ENCODE measurements at regions not wholly inside any gene's neighbourhood (a gene's known extent, or its start where the extent isn't known, plus 50 kb on each side); places are given as distances from the start of the nearest gene placed in this dataset.

DNA sequence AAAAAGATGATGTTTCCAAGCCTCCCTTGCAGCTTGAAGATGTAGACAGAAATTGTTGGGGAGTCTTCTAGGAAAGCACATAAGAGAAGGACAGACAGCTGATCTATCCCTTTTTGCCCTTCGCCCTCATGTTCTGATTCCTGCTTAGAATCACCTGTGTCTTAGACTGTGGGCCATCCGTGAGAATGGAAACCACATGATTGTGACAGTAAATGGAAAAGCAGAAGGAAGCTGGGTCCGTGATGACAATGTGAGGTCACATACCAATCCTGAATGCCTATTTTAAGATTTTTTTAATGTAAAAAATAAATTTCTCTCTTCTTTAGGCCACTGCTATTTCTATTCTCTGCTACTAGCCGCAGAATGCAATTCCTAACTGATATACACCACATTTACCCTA is 67.7 kb upstream of the C1orf87 start:
- DNase-seq: no peak
- Histone ChIP-seq H3K4me1 (no peaks in the 10 kb centered on the region), H3K4me3 (replicated peaks in 1 of 3) (no peak overlapping the region), H3K9me3 (no peaks in the 10 kb centered on the region), H3K27ac (no peak overlapping the region), H3K27me3 (no peaks in the 10 kb centered on the region), H3K36me3 (no peaks in the 10 kb centered on the region)
- WGBS, 2 donors: 87 to 90% methylated on average over 4 of the region's 4 CpGs
- intact Hi-C loops (cut with DNase I): no loop called here
- TF ChIP-seq CTCF (IDR thresholded peaks at IDR 0.05) (no peak), POLR2A (IDR thresholded peaks at IDR 0.05) (no peak)

DNA sequence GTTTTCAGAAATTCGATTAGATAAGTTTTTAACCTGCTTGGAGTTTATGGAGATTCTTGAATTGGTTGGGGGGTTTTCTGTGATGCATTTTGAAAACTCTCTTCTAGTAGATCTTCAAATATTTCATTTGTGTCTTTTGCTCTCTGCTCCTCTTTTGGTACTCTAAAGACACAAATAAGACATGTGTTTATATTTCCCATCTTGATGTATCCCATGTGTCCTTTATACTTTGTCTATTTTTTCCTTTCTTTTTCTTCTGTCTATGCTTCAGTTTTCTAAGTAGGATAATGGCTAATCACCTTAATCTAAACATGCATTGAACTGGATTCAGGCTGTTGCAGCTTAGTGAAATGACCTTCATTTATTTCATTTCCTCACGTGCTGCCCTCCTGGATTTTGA is 63.8 kb upstream of the C1orf87 start:
- Histone ChIP-seq H3K9me3 (no peaks in the 10 kb centered on the region), H3K27ac (no peak overlapping the region), H3K27me3 (no peaks in the 10 kb centered on the region), H3K4me3 (replicated peaks in 1 of 3) (no peak overlapping the region), H3K36me3 (no peaks in the 10 kb centered on the region), H3K4me1 (no peaks in the 10 kb centered on the region)
- intact Hi-C loops (cut with DNase I): no loop called here
- 42 to 68% methylated on average over 2 of the region's 2 CpGs for WGBS, 2 donors
- TF ChIP-seq POLR2A (IDR thresholded peaks at IDR 0.05) (no peak), CTCF (IDR thresholded peaks at IDR 0.05) (no peak)
- DNase-seq: no peak

- H3K4me3 ChIP-seq (replicated peaks in 1 of 3): no peak overlapping the region
- H3K27me3 ChIP-seq: no peaks in the 10 kb centered on the region
- intact Hi-C loops (cut with DNase I): no loop called here
- H3K9me3 ChIP-seq: no peaks in the 10 kb centered on the region
- no peak for DNase-seq
- no peaks in the 10 kb centered on the region for H3K36me3 ChIP-seq
- H3K4me1 ChIP-seq: no peaks in the 10 kb centered on the region
- TF ChIP-seq POLR2A (IDR thresholded peaks at IDR 0.05) (no peak), CTCF (IDR thresholded peaks at IDR 0.05) (no peak)
- no peak overlapping the region for H3K27ac ChIP-seq
- WGBS, 2 donors: 79 to 84% methylated on average over 1 of the region's 1 CpG
Measured at GRCh38 chr1:60136395-60136794, 62.8 kb upstream of the C1orf87 start.

- Histone ChIP-seq H3K27me3 (no peaks in the 10 kb centered on the region), H3K4me3 (replicated peaks in 1 of 3) (no peak overlapping the region), H3K9me3 (no peaks in the 10 kb centered on the region), H3K36me3 (no peaks in the 10 kb centered on the region), H3K4me1 (no peaks in the 10 kb centered on the region), H3K27ac (no peak overlapping the region)
- DNase-seq: no peak
- no peak for TF ChIP-seq POLR2A (IDR thresholded peaks at IDR 0.05)
- no peak for TF ChIP-seq CTCF (IDR thresholded peaks at IDR 0.05)
- WGBS, 2 donors: 93 to 96% methylated on average over 2 of the region's 2 CpGs
- intact Hi-C loops (cut with DNase I): no loop called here
Measured at GRCh38 chr1:60134716-60135115, 61.1 kb upstream of the C1orf87 start.

DNA sequence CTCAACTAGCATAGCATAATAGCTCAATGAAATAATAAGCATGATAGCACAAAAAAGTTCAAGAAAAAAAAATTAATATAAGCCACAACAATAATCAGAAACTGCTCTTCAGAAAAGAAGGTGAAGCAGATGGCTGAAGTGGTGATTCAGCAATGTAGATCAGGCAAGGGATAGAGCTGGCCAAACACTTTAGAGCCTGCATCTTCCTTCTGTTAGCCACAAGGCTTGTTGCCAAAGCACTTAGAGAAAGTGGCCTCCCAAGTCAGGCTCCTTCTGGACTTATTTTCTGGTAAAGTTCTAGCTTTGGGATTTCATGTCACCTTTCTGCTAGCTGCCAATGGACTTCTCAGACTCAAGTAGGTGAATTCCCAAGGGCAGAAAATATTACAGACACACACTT is 60.3 kb upstream of the C1orf87 start:
- no peaks in the 10 kb centered on the region for H3K27me3 ChIP-seq
- intact Hi-C loops (cut with DNase I): no loop called here
- no peaks in the 10 kb centered on the region for H3K4me1 ChIP-seq
- no peak for DNase-seq
- no peak overlapping the region for H3K4me3 ChIP-seq (replicated peaks in 1 of 3)
- no peaks in the 10 kb centered on the region for H3K36me3 ChIP-seq
- H3K27ac ChIP-seq: no peak overlapping the region
- H3K9me3 ChIP-seq: no peaks in the 10 kb centered on the region
- TF ChIP-seq CTCF (IDR thresholded peaks at IDR 0.05) (no peak), POLR2A (IDR thresholded peaks at IDR 0.05) (no peak)

All from thyroid gland (tissue), 4 donors.